ENCODE measurements at regions not wholly inside any gene's neighbourhood (a gene's known extent, or its start where the extent isn't known, plus 50 kb on each side); places are given as distances from the start of the nearest gene placed in this dataset.

DNA sequence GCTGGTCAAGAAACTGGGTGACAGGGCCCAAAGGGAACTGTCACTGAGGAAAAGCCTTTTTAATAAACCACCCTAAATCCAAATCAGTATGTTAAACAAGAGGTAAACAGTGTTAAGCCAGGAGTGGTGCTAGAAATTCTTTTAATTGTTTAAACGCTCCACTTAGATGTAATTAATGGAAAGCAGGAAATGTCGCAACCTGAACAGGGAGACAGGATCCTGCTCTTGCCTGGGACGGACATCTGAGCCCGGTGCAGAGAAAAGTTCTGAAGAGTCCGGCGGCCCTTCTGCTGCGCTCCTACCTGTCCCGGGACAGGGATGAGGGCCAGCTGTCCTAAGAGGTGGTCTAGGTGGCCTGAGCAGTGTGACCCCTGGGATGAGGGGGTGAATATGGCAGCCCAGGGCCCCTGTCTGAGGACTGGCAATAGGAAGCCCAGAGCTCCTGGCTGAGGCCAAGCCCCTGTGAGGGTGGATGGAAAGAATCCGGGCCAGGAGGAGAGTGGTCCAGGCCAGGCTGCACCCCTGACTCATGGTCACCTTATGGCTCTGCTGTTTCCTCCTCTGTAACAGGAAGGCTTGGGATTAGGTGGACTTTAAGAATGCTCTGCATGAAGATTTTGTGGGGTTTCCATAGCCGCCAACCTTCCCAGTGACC lies 112.8 kb upstream of the GJB6 start:
- TF ChIP-seq, protein P1, sequence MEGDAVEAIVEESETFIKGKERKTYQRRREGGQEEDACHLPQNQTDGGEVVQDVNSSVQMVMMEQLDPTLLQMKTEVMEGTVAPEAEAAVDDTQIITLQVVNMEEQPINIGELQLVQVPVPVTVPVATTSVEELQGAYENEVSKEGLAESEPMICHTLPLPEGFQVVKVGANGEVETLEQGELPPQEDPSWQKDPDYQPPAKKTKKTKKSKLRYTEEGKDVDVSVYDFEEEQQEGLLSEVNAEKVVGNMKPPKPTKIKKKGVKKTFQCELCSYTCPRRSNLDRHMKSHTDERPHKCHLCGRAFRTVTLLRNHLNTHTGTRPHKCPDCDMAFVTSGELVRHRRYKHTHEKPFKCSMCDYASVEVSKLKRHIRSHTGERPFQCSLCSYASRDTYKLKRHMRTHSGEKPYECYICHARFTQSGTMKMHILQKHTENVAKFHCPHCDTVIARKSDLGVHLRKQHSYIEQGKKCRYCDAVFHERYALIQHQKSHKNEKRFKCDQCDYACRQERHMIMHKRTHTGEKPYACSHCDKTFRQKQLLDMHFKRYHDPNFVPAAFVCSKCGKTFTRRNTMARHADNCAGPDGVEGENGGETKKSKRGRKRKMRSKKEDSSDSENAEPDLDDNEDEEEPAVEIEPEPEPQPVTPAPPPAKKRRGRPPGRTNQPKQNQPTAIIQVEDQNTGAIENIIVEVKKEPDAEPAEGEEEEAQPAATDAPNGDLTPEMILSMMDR (IDR thresholded peaks at IDR 0.05; ENCODE audit: low read depth, low read length), result no peak
- no peak for DNase-seq (ENCODE audit: low read depth in 2 of 2)
- H3K4me3 ChIP-seq (replicated peaks in 1 of 2; ENCODE audit: low read depth in 2 of 2, low read length in 2 of 2), result no peak overlapping the region

DNA sequence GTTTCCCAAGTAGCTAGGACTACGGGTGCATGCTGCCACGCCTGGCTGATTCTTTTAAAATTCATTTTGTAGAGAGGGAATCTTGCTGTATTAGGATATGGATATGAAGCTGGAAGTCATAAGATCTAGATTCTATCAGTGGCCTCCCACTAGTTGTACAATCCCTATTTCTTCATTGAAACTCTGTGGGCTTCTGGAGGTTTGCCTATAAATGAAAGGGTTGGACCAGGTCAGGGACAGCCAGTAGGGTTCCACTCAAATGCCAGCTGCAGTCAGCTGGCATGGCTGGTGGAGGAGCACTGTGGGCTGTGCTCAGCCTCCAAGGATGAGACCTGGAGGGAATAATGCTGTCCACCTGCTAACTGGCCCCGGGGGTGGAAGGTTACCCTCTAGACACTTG lies 110.2 kb upstream of the GJB6 start:
- no peak overlapping the region for H3K4me3 ChIP-seq (replicated peaks in 1 of 2; ENCODE audit: low read depth in 2 of 2, low read length in 2 of 2)
- no peak for DNase-seq (ENCODE audit: low read depth in 2 of 2)
- TF ChIP-seq, protein P1 (IDR thresholded peaks at IDR 0.05; ENCODE audit: low read depth, low read length), result no peak

DNA sequence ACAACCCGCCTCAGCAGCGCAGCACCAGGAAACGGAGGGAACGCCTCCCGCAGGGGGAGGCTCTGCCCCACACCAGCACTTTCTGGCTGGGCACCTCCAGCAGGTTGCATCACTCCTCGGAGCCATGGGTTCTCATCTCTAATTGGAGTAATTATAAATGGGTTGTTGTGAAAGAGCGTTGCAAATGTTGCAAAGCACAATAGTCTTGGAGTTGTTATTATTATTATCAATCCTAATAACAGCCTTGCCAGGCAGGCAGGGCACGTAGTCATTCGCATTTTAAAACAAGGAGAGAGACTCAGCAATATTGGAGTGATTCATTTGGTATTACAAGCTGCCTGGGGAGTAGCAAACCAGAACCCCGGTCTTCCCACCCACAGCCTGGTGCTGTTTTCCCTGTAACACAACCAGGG lies 108.6 kb upstream of the GJB6 start:
- DNase-seq (ENCODE audit: low read depth in 2 of 2), result peak; percentile 23 to 46
- no peak overlapping the region for H3K4me3 ChIP-seq (replicated peaks in 1 of 2; ENCODE audit: low read depth in 2 of 2, low read length in 2 of 2)
- TF ChIP-seq, protein P1 (IDR thresholded peaks at IDR 0.05; ENCODE audit: low read depth, low read length), result no peak

DNA sequence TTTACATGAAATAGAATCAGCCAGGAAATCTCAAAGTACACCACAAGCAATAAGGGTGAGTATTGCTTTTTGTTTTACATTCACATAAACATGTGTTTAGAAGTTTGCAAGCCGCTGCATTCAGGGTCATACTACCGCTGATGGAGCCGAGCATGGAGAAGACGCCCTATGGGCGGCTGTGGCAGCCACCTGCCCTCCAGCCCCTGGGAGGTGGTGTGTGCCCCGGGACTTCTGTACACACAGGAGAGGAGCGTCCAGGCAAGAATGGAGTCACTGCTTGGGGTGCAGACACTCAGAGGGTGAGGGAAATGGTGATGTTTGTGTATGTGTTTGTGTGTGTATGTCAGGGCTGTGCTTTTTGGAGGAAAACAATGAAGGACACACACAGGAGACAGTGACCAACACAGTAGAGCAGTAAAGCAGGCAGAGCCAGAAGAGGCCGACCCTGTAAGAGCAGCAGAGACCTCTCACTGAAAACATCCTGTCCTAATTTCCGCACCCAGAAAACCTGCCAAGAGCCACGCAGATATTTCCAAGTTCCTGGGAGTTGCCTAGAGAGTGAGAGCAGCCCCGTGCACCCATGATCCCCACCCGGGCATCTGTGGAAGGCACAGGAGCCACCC lies 108.1 kb upstream of the GJB6 start:
- TF ChIP-seq, protein P1 (IDR thresholded peaks at IDR 0.05; ENCODE audit: low read depth, low read length), result no peak
- no peak overlapping the region for H3K4me3 ChIP-seq (replicated peaks in 1 of 2; ENCODE audit: low read depth in 2 of 2, low read length in 2 of 2)
- peak in 1 of 2 donors; percentile 10 for DNase-seq (ENCODE audit: low read depth in 2 of 2)

DNA sequence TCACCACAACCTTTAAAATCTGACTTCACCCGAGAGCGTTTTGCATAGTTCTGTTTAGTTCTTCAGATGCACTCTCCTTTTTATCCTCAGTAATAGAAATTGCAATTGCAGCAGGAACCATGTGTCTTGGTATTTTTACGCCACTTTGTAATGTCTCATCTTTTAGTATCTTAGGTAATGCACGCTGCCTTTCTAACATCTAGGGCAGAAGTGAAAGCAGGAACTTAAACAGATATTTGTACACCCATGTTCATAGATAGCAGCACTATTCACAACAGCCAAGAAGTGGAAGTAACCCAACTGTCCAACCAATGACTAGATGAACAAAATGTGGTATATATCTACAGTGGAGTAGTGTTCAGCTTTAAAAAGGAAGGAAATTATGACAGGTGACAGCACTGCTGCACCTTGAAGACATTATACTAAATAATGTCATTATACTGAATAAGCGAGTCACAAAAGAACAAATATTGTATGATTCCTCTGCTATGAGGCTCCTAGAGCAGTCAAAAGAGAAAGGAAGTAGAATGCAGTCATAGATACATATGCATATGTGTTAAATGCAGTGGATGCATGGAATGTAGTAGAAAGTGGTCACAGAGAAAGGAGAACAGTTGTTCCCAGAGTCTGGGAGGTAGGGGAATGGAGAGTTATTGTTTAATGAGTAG lies 105.9 kb upstream of the GJB6 start:
- TF ChIP-seq, protein P1 (IDR thresholded peaks at IDR 0.05; ENCODE audit: low read depth, low read length), result no peak
- no peak for DNase-seq (ENCODE audit: low read depth in 2 of 2)
- H3K4me3 ChIP-seq (replicated peaks in 1 of 2; ENCODE audit: low read depth in 2 of 2, low read length in 2 of 2), result no peak overlapping the region

DNA sequence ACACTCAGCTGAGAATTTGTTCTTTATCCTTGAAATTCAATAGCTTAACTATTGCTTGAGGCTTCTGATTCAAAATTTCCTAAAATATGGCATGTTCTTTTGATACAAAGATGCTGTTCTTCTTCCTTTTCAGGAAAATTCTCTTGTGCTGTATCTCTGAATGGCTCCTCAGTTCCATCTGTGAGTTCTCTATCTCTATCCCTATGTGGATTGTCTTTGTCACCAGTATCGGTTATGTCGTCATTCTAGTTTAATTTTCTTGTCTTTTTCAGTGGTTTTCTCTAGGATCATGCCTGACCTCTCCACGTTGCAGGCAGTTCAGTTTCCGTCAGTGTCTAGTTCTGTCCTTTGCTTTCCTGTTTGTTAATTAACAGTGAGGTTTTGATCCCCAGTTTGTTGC lies 104.6 kb upstream of the GJB6 start:
- no peak overlapping the region for H3K4me3 ChIP-seq (replicated peaks in 1 of 2; ENCODE audit: low read depth in 2 of 2, low read length in 2 of 2)
- TF ChIP-seq, protein P1 (IDR thresholded peaks at IDR 0.05; ENCODE audit: low read depth, low read length), result no peak

More for the DNA sequence above, 104.6 kb upstream of the GJB6 start:
- no peak for DNase-seq (ENCODE audit: low read depth in 2 of 2)
